Thyroid gland (tissue), 4 donors: ENCODE measurements at regions not wholly inside any gene's neighbourhood (a gene's known extent, or its start where the extent isn't known, plus 50 kb on each side); places are given as distances from the start of the nearest gene placed in this dataset.

Experiments
- CTCF ChIP-seq, 6 experiments: fragments of 200-600 bp in 3 of 6; fragments of 450-650 bp in 3 of 6; sonication (generic) in 3 of 6; IDR thresholded peaks; one replicate each; pipeline ENCODE4 v1.5.1; 2016 to 2019; ENCODE audit warnings: antibody characterized with exemption in 6 of 6, mild to moderate bottlenecking in 2 of 6, inconsistent platforms in 1 of 6, moderate library complexity in 1 of 6
- POLR2A ChIP-seq, 2 donors: fragments of 450-650 bp; IDR thresholded peaks; one replicate each; pipeline ENCODE4 v1.6.1; 2017; ENCODE audit warnings: antibody characterized with exemption in 2 of 2, mild to moderate bottlenecking in 2 of 2, moderate library complexity in 1 of 2

GRCh38 chr11:92867913-92868619 is 101.4 kb upstream of the MTNR1B start:
- no peak for TF ChIP-seq POLR2A (IDR thresholded peaks at IDR 0.05)
- TF ChIP-seq CTCF (IDR thresholded peaks at IDR 0.05) = no peak
